IMR-90 (cell line): ENCODE measurements at regions not wholly inside any gene's neighbourhood (a gene's known extent, or its start where the extent isn't known, plus 50 kb on each side); places are given as distances from the start of the nearest gene placed in this dataset.

Source experiments
- ATAC-seq: fragments of 200-7000 bp; cut with Tn5 transposase; 2 replicates; pipeline ENCODE4 v1.9.1; 2020; ENCODE audit warnings: low read depth, mild to moderate bottlenecking, moderate library complexity
- BruUV-seq: library from RNA; stranded (reverse); fragments of 400-500 nt; replicated peaks from 2 replicates; lab custom pipeline; 2021; lab: Mats Ljungman, UMichigan
- CTCF ChIA-PET: fragments of 300-600 bp; formaldehyde crosslinking; extraction: SDS; loops from one replicate; lab custom pipeline; 2021; ENCODE audit warnings: antibody characterized with exemption; lab: Yijun Ruan, JAX
- POLR2A ChIA-PET: fragments of 300-600 bp; sonication (Branson Sonifier 250); formaldehyde crosslinking; loops from one replicate; lab custom pipeline; 2022; ENCODE audit warnings: antibody characterized with exemption; ENCODE audit not compliant: unreplicated experiment; lab: Charles Lee
- DNase-seq: peaks from one replicate; pipeline ENCODE4 v3.0.0; 2013
- H2AFZ ChIP-seq: replicated peaks from 2 replicates; pipeline ENCODE3; 2013; ENCODE audit warnings: low read length, mild to moderate bottlenecking; ENCODE audit not compliant: poor library complexity
- H2AK5ac ChIP-seq: 2 replicates; pipeline ENCODE4 v1.6.1; 2013; ENCODE audit warnings: low read depth, low read length, inconsistent platforms
- H2AK9ac ChIP-seq: replicated peaks from 2 replicates; pipeline ENCODE3; 2013; ENCODE audit warnings: mild to moderate bottlenecking, low read depth, low read length, moderate library complexity; ENCODE audit not compliant: poor library complexity
- H2BK120ac ChIP-seq: 2 replicates; pipeline ENCODE4 v1.6.1; 2013; ENCODE audit warnings: low read depth, low read length, inconsistent platforms
- H2BK15ac ChIP-seq: 3 replicates; pipeline ENCODE4 v1.6.1; 2013; ENCODE audit warnings: low read depth, low read length, inconsistent platforms
- H2BK20ac ChIP-seq: 2 replicates; pipeline ENCODE4 v1.6.1; 2013; ENCODE audit warnings: low read depth, mild to moderate bottlenecking, inconsistent platforms, low read length, moderate library complexity
- H2BK5ac ChIP-seq: 2 replicates; pipeline ENCODE4 v1.6.1; 2013; ENCODE audit warnings: mild to moderate bottlenecking, low read depth, low read length, inconsistent platforms; ENCODE audit not compliant: poor library complexity, severe bottlenecking
- H3K14ac ChIP-seq: replicated peaks from 2 replicates; pipeline ENCODE4 v1.6.1; 2013; ENCODE audit warnings: low read depth, low read length, inconsistent platforms
- H3K18ac ChIP-seq: 2 replicates; pipeline ENCODE4 v1.6.1; 2013; ENCODE audit warnings: low read depth, low read length, control low read depth
- H3K23ac ChIP-seq: 2 replicates; pipeline ENCODE4 v1.6.1; 2013; ENCODE audit warnings: low read depth, low read length, inconsistent platforms
- H3K27ac ChIP-seq: 2 replicates; pipeline ENCODE4 v1.5.1; 2013; ENCODE audit warnings: mild to moderate bottlenecking, control low read depth, low read length; ENCODE audit not compliant: insufficient read depth
- H3K27me3 ChIP-seq: 2 replicates; pipeline ENCODE4 v1.6.1; 2013; ENCODE audit warnings: low read length; ENCODE audit not compliant: control insufficient read depth, insufficient read depth
- H3K36me3 ChIP-seq: 2 replicates; pipeline ENCODE4 v1.6.1; 2013; ENCODE audit warnings: low read length, mixed read lengths; ENCODE audit not compliant: control insufficient read depth, insufficient read depth
- H3K4ac ChIP-seq: 2 replicates; pipeline ENCODE4 v1.6.1; 2013; ENCODE audit warnings: low read depth, low read length, inconsistent platforms
- H3K4me1 ChIP-seq: 2 replicates; pipeline ENCODE4 v1.6.1; 2013; ENCODE audit warnings: low read length, mixed read lengths; ENCODE audit not compliant: control insufficient read depth, insufficient read depth
- H3K4me2 ChIP-seq: 2 replicates; pipeline ENCODE4 v1.6.1; 2013; ENCODE audit warnings: low read depth, mild to moderate bottlenecking, control low read depth, low read length, moderate library complexity
- H3K4me3 ChIP-seq: 2 replicates; pipeline ENCODE4 v1.5.1; 2013; ENCODE audit warnings: low read depth, mild to moderate bottlenecking, control low read depth, low read length, moderate library complexity; ENCODE audit not compliant: insufficient read depth
- H3K56ac ChIP-seq: 2 replicates; pipeline ENCODE4 v1.6.1; 2013; ENCODE audit warnings: low read length, inconsistent platforms; ENCODE audit not compliant: insufficient read depth; ENCODE audit errors: extremely low read depth
- H3K79me1 ChIP-seq, 2 experiments: 2 replicates each; pipeline ENCODE4 v1.6.1; 2013; ENCODE audit warnings: low read length in 2 of 2, inconsistent platforms in 1 of 2, low read depth in 1 of 2
- H3K9ac ChIP-seq: 2 replicates; pipeline ENCODE4 v1.6.1; 2013; ENCODE audit warnings: low read depth, low read length, control low read depth
- H3K9me1 ChIP-seq: 2 replicates; pipeline ENCODE4 v1.6.1; 2013; ENCODE audit warnings: low read length, inconsistent platforms; ENCODE audit not compliant: insufficient read depth
- H3K9me3 ChIP-seq: 2 replicates; pipeline ENCODE4 v1.6.1; 2013; ENCODE audit warnings: low read length; ENCODE audit not compliant: control insufficient read depth, insufficient read depth
- H4K20me1 ChIP-seq: 2 replicates; pipeline ENCODE4 v1.6.1; 2013; ENCODE audit warnings: low read length, inconsistent platforms; ENCODE audit not compliant: insufficient read depth
- H4K5ac ChIP-seq: 2 replicates; pipeline ENCODE4 v1.6.1; 2013; ENCODE audit warnings: mild to moderate bottlenecking, low read depth, low read length, control low read depth
- H4K8ac ChIP-seq, 2 experiments: 2 replicates each; pipeline ENCODE4 v1.6.1; 2013; ENCODE audit warnings: low read depth in 2 of 2, low read length in 2 of 2, control low read depth in 1 of 2, inconsistent platforms in 1 of 2
- H4K91ac ChIP-seq: 2 replicates; pipeline ENCODE4 v1.6.1; 2013; ENCODE audit warnings: low read depth, low read length, inconsistent platforms; ENCODE audit not compliant: insufficient read depth
- FOS ChIP-seq: fragments of 150-350 bp; IDR thresholded peaks from 2 replicates; pipeline ENCODE4 v1.6.1; 2016; ENCODE audit warnings: low read depth, low read length
- MAZ ChIP-seq: IDR thresholded peaks from 2 replicates; pipeline ENCODE4 v1.6.1; 2012; ENCODE audit warnings: low read depth, mild to moderate bottlenecking, low read length, improper control_type of control experiment, moderate library complexity, borderline replicate concordance
- POLR2A ChIP-seq: IDR thresholded peaks from 2 replicates; pipeline ENCODE4 v1.6.1; 2012; ENCODE audit warnings: mild to moderate bottlenecking, low read depth, low read length
- WGBS, 2 experiments: methylation state at CpG; one replicate each; pipeline versions ENCODE4 v1.1.5 to v1.1.7; 2013; ENCODE audit warnings: missing lambda C conversion rate in 2 of 2; ENCODE audit not compliant: insufficient read length in 1 of 2; ENCODE audit errors: extremely low coverage in 2 of 2; 5-methylcytosine and 5-hydroxymethylcytosine counted together
- dilution Hi-C: fragments of 300-500 bp; cut with HindIII; formaldehyde crosslinking; loops from one replicate; pipeline ENCODE4 v1.14.3; 2018; ENCODE audit warnings: low sequenced_read_pairs; ENCODE audit not compliant: unreplicated experiment
- in situ Hi-C: fragments of 300-500 bp; cut with MboI; formaldehyde crosslinking; loops from 3 replicates; pipeline ENCODE4 v1.14.3; 2019; ENCODE audit warnings: low sequenced_read_pairs, inconsistent platforms, mixed read lengths
- intact Hi-C: fragments of 100-400 bp; cut with micrococcal nuclease; formaldehyde crosslinking; loops from 2 replicates; pipeline ENCODE4 v1.10.0; 2022

GRCh38 chr3:107915706-107916105 is 175.1 kb downstream of the CD47 start:
- H3K14ac ChIP-seq = no peak overlapping the region
- intact Hi-C loops = no loop called here
- no peak overlapping the region for H3K4ac ChIP-seq
- no peak overlapping the region for H2BK15ac ChIP-seq
- no peak overlapping the region for H3K18ac ChIP-seq
- no TSS peak for BruUV-seq
- no peak for DNase-seq
- no peaks in the 10 kb centered on the region for H3K79me1 ChIP-seq
- H4K20me1 ChIP-seq = no peaks in the 10 kb centered on the region
- no peak overlapping the region for H3K4me3 ChIP-seq
- no peak overlapping the region for H4K91ac ChIP-seq
- H3K27me3 ChIP-seq = peaks cover 14% of the 10 kb centered on the region
- no peak overlapping the region for H4K5ac ChIP-seq
- H3K27ac ChIP-seq = no peak overlapping the region
- H4K8ac ChIP-seq = no peak overlapping the region
- no peak for ATAC-seq
- no peak overlapping the region for H3K23ac ChIP-seq
- POLR2A ChIA-PET = no interaction called here
- H3K4me1 ChIP-seq = no peaks in the 10 kb centered on the region
- no peak overlapping the region for H3K4me2 ChIP-seq
- no peak overlapping the region for H3K9ac ChIP-seq
- no peak overlapping the region for H2BK120ac ChIP-seq
- H2BK5ac ChIP-seq = no peak overlapping the region
- in situ Hi-C loops = no loop called here
- TF ChIP-seq FOS = no peak
- no peak for TF ChIP-seq MAZ
- TF ChIP-seq POLR2A = no peak
- H2AFZ ChIP-seq = no peak overlapping the region
- no peak overlapping the region for H2BK20ac ChIP-seq
- H3K36me3 ChIP-seq = no peaks in the 10 kb centered on the region
- dilution Hi-C loops = no loop called here
- CTCF ChIA-PET = interaction anchor here (0.8 to 0.9 kb wide), 2 partner anchors 12 to 68 kb away, joined by 3 read pairs; no protein-coding TSS in a partner anchor
- 0 out of 2 replicates have a peak, but pooled peaks cover 2% of the 10 kb centered on the region for H3K9me3 ChIP-seq
- H2AK9ac ChIP-seq = no peak overlapping the region
- no peak overlapping the region for H2AK5ac ChIP-seq
- H3K56ac ChIP-seq = no peak overlapping the region
- no peaks in the 10 kb centered on the region for H3K9me1 ChIP-seq
- no CpG with 5 or more reads among the region's 1 CpG for WGBS, 2 experiments
